Ishikawa (cell line): ENCODE measurements at regions not wholly inside any gene's neighbourhood (a gene's known extent, or its start where the extent isn't known, plus 50 kb on each side); places are given as distances from the start of the nearest gene placed in this dataset.

Experiments used
- CEBPB ChIP-seq: IDR thresholded peaks from 2 replicates; pipeline ENCODE4 v1.6.1; 2012
- CREB1 ChIP-seq: IDR thresholded peaks from 2 replicates; pipeline ENCODE4 v1.6.1; 2012; ENCODE audit warnings: low read depth
- EGR1 ChIP-seq: IDR thresholded peaks from 2 replicates; pipeline ENCODE4 v1.6.1; 2012
- EP300 ChIP-seq: IDR thresholded peaks from 2 replicates; pipeline ENCODE4 v1.6.1; 2012; ENCODE audit warnings: borderline replicate concordance
- FOXM1 ChIP-seq: IDR thresholded peaks from 2 replicates; pipeline ENCODE4 v1.6.1; 2012; ENCODE audit warnings: low read depth, borderline replicate concordance
- NFIC ChIP-seq: IDR thresholded peaks from 2 replicates; pipeline ENCODE4 v1.6.1; 2012
- RAD21 ChIP-seq: IDR thresholded peaks from 2 replicates; pipeline ENCODE4 v1.6.1; 2012; ENCODE audit warnings: low read depth
- TAF1 ChIP-seq: IDR thresholded peaks from 2 replicates; pipeline ENCODE4 v1.6.1; 2012; ENCODE audit warnings: low read depth, mild to moderate bottlenecking
- TCF12 ChIP-seq: IDR thresholded peaks from 2 replicates; pipeline ENCODE4 v1.6.1; 2012; ENCODE audit warnings: low read depth
- TEAD4 ChIP-seq: IDR thresholded peaks from 2 replicates; pipeline ENCODE4 v1.6.1; 2012
- USF1 ChIP-seq: IDR thresholded peaks from 2 replicates; pipeline ENCODE4 v1.6.1; 2012
- YY1 ChIP-seq: IDR thresholded peaks from 2 replicates; pipeline ENCODE4 v1.6.1; 2012; ENCODE audit warnings: low read depth
- ZBTB7A ChIP-seq: IDR thresholded peaks from 2 replicates; pipeline ENCODE4 v1.6.1; 2012; ENCODE audit warnings: low read depth
- TF ChIP-seq, protein P1 (sequence below): IDR thresholded peaks from 2 replicates; pipeline ENCODE4 v1.6.1; 2012
- TF ChIP-seq, protein P2 (sequence below): IDR thresholded peaks from 2 replicates; pipeline ENCODE4 v1.6.1; 2012; ENCODE audit warnings: low read depth, mild to moderate bottlenecking

DNA sequence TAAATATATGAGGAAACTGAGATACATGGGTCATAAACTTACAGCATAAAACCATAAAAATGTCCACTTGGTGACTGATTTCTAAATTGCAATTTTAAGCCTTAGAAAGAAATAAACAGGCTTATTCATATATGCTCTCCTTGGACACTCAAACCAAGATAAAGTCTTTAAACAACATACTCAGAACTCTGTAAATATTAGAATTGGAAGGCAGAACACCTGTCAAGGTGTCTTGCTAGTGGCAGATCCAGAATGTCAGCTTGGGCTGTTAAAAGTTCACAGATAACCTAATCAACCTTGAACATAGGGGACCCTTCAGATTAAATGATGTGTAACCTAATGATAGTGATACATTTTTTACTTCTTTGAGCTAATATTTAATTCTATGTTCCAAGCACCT lies 208.1 kb upstream of the ARSJ start:
- TF ChIP-seq ZBTB7A: no peak
- no peak for TF ChIP-seq YY1
- TF ChIP-seq, protein P1, sequence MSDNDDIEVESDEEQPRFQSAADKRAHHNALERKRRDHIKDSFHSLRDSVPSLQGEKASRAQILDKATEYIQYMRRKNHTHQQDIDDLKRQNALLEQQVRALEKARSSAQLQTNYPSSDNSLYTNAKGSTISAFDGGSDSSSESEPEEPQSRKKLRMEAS: no peak
- TF ChIP-seq FOXM1: no peak
- no peak for TF ChIP-seq CREB1
- no peak for TF ChIP-seq NFIC
- TF ChIP-seq CEBPB: no peak

DNA sequence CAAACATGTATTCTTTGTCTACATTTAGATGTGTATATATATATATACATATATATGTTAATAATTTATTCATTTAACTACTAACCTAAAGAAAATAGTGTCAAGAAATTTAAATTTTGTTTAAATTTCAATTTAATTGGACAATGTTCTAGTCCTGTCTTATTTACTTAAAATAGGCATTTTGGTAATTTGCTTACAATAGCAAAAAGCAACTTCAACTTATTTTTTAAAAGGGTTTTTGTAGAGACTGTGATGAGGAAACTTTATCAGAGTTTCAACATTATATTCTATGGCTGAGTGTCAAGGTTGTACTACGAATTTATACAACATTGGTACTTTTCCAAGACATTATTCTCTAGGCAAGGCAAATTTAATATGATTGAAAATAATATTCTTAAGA lies 212.0 kb upstream of the ARSJ start:
- TF ChIP-seq TEAD4 (no peak), RAD21 (no peak), USF1 (no peak), NFIC (no peak), TAF1 (no peak), EGR1 (no peak), CREB1 (no peak), ZBTB7A (no peak), FOXM1 (no peak), TCF12 (no peak)
- TF ChIP-seq, protein P2, sequence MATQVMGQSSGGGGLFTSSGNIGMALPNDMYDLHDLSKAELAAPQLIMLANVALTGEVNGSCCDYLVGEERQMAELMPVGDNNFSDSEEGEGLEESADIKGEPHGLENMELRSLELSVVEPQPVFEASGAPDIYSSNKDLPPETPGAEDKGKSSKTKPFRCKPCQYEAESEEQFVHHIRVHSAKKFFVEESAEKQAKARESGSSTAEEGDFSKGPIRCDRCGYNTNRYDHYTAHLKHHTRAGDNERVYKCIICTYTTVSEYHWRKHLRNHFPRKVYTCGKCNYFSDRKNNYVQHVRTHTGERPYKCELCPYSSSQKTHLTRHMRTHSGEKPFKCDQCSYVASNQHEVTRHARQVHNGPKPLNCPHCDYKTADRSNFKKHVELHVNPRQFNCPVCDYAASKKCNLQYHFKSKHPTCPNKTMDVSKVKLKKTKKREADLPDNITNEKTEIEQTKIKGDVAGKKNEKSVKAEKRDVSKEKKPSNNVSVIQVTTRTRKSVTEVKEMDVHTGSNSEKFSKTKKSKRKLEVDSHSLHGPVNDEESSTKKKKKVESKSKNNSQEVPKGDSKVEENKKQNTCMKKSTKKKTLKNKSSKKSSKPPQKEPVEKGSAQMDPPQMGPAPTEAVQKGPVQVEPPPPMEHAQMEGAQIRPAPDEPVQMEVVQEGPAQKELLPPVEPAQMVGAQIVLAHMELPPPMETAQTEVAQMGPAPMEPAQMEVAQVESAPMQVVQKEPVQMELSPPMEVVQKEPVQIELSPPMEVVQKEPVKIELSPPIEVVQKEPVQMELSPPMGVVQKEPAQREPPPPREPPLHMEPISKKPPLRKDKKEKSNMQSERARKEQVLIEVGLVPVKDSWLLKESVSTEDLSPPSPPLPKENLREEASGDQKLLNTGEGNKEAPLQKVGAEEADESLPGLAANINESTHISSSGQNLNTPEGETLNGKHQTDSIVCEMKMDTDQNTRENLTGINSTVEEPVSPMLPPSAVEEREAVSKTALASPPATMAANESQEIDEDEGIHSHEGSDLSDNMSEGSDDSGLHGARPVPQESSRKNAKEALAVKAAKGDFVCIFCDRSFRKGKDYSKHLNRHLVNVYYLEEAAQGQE: no peak
- TF ChIP-seq, protein P1: no peak

- no peak for TF ChIP-seq ZBTB7A
- TF ChIP-seq FOXM1: no peak
These were observed 213.4 kb upstream of the ARSJ start for GRCh38 chr4:114192854-114193253.

DNA sequence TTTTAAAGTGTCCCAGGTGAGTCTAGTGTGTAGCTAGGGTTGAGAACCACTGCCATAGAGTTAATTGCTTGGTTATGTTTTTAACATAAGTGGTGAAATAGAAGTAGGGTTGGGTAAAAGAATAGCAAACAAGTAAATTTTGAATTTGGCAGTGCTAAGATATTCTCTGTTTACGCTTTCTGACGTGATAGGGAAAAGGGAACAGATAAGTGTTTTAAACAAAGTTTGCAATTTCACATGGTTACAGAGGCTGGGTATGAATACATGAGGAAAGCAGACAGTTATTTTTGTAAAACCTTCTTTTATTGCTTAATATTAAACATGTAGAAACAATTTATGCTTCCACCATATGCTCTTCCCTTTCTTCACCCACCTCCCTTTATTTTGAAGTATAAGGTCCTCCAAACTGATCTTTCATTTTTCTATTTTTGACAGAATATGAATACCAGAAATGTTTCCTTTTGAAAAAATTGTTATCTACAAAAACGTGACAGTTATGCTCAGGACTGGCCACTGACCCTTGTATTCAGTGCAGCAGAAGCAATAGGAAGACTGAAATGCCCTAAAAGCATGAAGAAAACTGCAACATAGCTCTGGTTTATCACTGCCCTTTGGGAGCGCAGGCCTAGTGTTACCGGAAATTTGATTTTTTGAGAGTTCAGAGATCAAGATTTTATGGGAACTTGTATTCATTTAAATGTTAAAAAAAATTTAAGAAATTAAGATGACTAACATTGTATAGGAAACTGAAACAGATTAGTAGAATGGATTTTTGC lies 214.4 kb upstream of the ARSJ start:
- TF ChIP-seq EP300 (no peak), CEBPB (no peak), ZBTB7A (no peak), TAF1 (no peak), RAD21 (no peak), TCF12 (no peak), FOXM1 (no peak), YY1 (no peak), CREB1 (no peak), NFIC (no peak)
- TF ChIP-seq, protein P1: no peak

- no peak for TF ChIP-seq RAD21
- TF ChIP-seq TAF1: no peak
- TF ChIP-seq YY1: no peak
- TF ChIP-seq ZBTB7A: no peak
- no peak for TF ChIP-seq TEAD4
- TF ChIP-seq, protein P1: no peak
- TF ChIP-seq EP300: no peak
- no peak for TF ChIP-seq TCF12
- TF ChIP-seq NFIC: no peak
- TF ChIP-seq FOXM1: no peak
These were observed 217.2 kb upstream of the ARSJ start for GRCh38 chr4:114196606-114197005.

GRCh38 chr4:114200026-114200425 lies 220.6 kb upstream of the ARSJ start:
- no peak for TF ChIP-seq NFIC
- TF ChIP-seq EGR1: no peak
- TF ChIP-seq TCF12: no peak
- no peak for TF ChIP-seq RAD21
- TF ChIP-seq USF1: no peak
- no peak for TF ChIP-seq YY1
- no peak for TF ChIP-seq ZBTB7A
- no peak for TF ChIP-seq TAF1
- TF ChIP-seq CREB1: no peak
- no peak for TF ChIP-seq TEAD4
- TF ChIP-seq, protein P1: no peak
- TF ChIP-seq, protein P2: no peak
- no peak for TF ChIP-seq EP300
- no peak for TF ChIP-seq CEBPB
- no peak for TF ChIP-seq FOXM1
